ENCODE measurements at regions not wholly inside any gene's neighbourhood (a gene's known extent, or its start where the extent isn't known, plus 50 kb on each side); places are given as distances from the start of the nearest gene placed in this dataset.

DNA sequence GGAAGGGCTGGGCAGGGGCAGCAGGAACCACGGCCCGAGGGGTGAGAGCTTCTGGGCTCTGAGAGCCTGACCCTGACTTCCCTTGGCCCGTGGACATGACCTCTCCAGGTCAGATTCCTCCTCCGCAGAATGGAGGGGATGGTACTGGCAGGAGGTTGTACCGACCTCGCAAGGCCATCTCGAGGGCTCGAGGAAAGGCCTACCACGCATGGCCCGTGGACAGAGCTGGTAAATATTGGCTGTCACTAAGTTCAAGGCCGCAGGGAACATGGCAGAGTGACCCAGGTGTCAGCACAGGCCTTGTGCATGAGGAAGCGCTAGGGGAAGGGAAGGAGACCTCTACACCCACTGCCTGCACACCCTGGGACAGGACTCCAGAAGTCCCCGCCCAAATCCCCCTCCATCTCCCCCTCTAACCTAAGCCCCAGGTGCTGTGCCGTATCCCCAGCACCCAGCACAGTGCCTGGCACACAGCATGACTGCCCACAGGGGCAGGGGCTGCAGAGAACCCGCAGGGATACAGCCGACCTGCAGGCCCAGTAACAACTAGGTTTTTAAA is 54.9 kb upstream of the PPP2R5C start:
- TF ChIP-seq, protein P1, sequence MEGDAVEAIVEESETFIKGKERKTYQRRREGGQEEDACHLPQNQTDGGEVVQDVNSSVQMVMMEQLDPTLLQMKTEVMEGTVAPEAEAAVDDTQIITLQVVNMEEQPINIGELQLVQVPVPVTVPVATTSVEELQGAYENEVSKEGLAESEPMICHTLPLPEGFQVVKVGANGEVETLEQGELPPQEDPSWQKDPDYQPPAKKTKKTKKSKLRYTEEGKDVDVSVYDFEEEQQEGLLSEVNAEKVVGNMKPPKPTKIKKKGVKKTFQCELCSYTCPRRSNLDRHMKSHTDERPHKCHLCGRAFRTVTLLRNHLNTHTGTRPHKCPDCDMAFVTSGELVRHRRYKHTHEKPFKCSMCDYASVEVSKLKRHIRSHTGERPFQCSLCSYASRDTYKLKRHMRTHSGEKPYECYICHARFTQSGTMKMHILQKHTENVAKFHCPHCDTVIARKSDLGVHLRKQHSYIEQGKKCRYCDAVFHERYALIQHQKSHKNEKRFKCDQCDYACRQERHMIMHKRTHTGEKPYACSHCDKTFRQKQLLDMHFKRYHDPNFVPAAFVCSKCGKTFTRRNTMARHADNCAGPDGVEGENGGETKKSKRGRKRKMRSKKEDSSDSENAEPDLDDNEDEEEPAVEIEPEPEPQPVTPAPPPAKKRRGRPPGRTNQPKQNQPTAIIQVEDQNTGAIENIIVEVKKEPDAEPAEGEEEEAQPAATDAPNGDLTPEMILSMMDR (IDR thresholded peaks at IDR 0.05; ENCODE audit: insufficient read depth, low read length): no peak
- TF ChIP-seq, protein P2, sequence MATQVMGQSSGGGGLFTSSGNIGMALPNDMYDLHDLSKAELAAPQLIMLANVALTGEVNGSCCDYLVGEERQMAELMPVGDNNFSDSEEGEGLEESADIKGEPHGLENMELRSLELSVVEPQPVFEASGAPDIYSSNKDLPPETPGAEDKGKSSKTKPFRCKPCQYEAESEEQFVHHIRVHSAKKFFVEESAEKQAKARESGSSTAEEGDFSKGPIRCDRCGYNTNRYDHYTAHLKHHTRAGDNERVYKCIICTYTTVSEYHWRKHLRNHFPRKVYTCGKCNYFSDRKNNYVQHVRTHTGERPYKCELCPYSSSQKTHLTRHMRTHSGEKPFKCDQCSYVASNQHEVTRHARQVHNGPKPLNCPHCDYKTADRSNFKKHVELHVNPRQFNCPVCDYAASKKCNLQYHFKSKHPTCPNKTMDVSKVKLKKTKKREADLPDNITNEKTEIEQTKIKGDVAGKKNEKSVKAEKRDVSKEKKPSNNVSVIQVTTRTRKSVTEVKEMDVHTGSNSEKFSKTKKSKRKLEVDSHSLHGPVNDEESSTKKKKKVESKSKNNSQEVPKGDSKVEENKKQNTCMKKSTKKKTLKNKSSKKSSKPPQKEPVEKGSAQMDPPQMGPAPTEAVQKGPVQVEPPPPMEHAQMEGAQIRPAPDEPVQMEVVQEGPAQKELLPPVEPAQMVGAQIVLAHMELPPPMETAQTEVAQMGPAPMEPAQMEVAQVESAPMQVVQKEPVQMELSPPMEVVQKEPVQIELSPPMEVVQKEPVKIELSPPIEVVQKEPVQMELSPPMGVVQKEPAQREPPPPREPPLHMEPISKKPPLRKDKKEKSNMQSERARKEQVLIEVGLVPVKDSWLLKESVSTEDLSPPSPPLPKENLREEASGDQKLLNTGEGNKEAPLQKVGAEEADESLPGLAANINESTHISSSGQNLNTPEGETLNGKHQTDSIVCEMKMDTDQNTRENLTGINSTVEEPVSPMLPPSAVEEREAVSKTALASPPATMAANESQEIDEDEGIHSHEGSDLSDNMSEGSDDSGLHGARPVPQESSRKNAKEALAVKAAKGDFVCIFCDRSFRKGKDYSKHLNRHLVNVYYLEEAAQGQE (IDR thresholded peaks at IDR 0.05; ENCODE audit: insufficient replicate concordance, low read depth): no peak
- no peak for TF ChIP-seq POLR2AphosphoS5 (IDR thresholded peaks at IDR 0.05; ENCODE audit: low read depth)
- no peak for TF ChIP-seq GABPA (IDR thresholded peaks at IDR 0.05; ENCODE audit: low read depth)
- no peak for TF ChIP-seq SPI1 (IDR thresholded peaks at IDR 0.05; ENCODE audit: borderline replicate concordance, low read depth)

All from HL-60 (cell line).